Lung (tissue), 11 donors: ENCODE measurements at regions not wholly inside any gene's neighbourhood (a gene's known extent, or its start where the extent isn't known, plus 50 kb on each side); places are given as distances from the start of the nearest gene placed in this dataset.

Source experiments
- ATAC-seq: fragments of 200-7000 bp; cut with Tn5 transposase; one replicate; pipeline ENCODE4 v1.9.1; 2020; ENCODE audit warnings: moderate number of reproducible peaks; ENCODE audit not compliant: insufficient read depth, low FRiP score
- DNase-seq, 3 donors: peaks; one replicate each; pipeline ENCODE4 v3.0.0-alpha.2; 2013 to 2017
- H3K27ac ChIP-seq, 2 donors: one replicate each; pipeline ENCODE4 v1.5.1; 2013; ENCODE audit warnings: mild to moderate bottlenecking in 2 of 2, moderate library complexity in 2 of 2, control low read depth in 1 of 2, inconsistent platforms in 1 of 2, low read depth in 1 of 2, low read length in 1 of 2
- H3K27me3 ChIP-seq, 3 donors: one replicate each; pipeline ENCODE4 v1.5.1; 2013; ENCODE audit warnings: low read length in 2 of 3; ENCODE audit not compliant: control insufficient read depth in 3 of 3, insufficient read depth in 3 of 3
- H3K36me3 ChIP-seq, 4 donors: one replicate each; pipeline ENCODE4 v1.5.1; 2013; ENCODE audit warnings: low read length in 4 of 4, mild to moderate bottlenecking in 1 of 4, moderate library complexity in 1 of 4; ENCODE audit not compliant: control insufficient read depth in 4 of 4, insufficient read depth in 4 of 4
- H3K4me1 ChIP-seq, 5 donors: one replicate each; pipeline ENCODE4 v1.5.1; 2013; ENCODE audit warnings: low read length in 5 of 5, mild to moderate bottlenecking in 2 of 5, moderate library complexity in 1 of 5; ENCODE audit not compliant: control insufficient read depth in 5 of 5, insufficient read depth in 5 of 5
- H3K4me3 ChIP-seq: one replicate; pipeline ENCODE4 v1.5.1; 2013; ENCODE audit warnings: mild to moderate bottlenecking, control low read depth, moderate library complexity
- H3K9ac ChIP-seq, 2 donors: one replicate each; pipeline ENCODE4 v1.5.1; 2013; ENCODE audit warnings: low read length in 2 of 2, control low read depth in 1 of 2; ENCODE audit not compliant: insufficient read depth in 1 of 2
- H3K9me3 ChIP-seq, 4 donors: one replicate each; pipeline ENCODE4 v1.5.1; 2013; ENCODE audit warnings: low read length in 3 of 4, mild to moderate bottlenecking in 1 of 4, moderate library complexity in 1 of 4; ENCODE audit not compliant: control insufficient read depth in 4 of 4, insufficient read depth in 3 of 4
- WGBS, 2 donors: extraction: QIAGEN DNeasy Blood & Tissue Kit; methylation state at CpG; one replicate each; pipeline ENCODE4 v1.1.7; 2013; 5-methylcytosine and 5-hydroxymethylcytosine counted together
- TF ChIP-seq, protein P1 (sequence below): IDR thresholded peaks from 2 replicates; pipeline ENCODE4 v1.5.1; 2012; ENCODE audit warnings: mild to moderate bottlenecking; ENCODE audit errors: control extremely low read depth, extremely low read depth
- donor health status: control.
- donor health status: control.
- donor health status: Bipolar disorder and iron deficiency.
- donor health status: healthy.
- donor health status: DM: yes; HTN: yes; CAD: no.

- Histone ChIP-seq H3K27me3 (peaks cover 0 to 6% (median 0%) of the 10 kb centered on the region in 3 donors), H3K4me3 (no peak overlapping the region), H3K27ac (no peak overlapping the region), H3K9ac (no peak overlapping the region), H3K4me1 (no peaks in the 10 kb centered on the region), H3K36me3 (no peaks in the 10 kb centered on the region), H3K9me3 (peaks cover 0 to 1% (median 0%) of the 10 kb centered on the region in 4 donors)
- DNase-seq: no peak
- no peak for ATAC-seq
- 75 to 84% methylated on average over 7 of the region's 7 CpGs for WGBS, 2 donors
- TF ChIP-seq, protein P1, sequence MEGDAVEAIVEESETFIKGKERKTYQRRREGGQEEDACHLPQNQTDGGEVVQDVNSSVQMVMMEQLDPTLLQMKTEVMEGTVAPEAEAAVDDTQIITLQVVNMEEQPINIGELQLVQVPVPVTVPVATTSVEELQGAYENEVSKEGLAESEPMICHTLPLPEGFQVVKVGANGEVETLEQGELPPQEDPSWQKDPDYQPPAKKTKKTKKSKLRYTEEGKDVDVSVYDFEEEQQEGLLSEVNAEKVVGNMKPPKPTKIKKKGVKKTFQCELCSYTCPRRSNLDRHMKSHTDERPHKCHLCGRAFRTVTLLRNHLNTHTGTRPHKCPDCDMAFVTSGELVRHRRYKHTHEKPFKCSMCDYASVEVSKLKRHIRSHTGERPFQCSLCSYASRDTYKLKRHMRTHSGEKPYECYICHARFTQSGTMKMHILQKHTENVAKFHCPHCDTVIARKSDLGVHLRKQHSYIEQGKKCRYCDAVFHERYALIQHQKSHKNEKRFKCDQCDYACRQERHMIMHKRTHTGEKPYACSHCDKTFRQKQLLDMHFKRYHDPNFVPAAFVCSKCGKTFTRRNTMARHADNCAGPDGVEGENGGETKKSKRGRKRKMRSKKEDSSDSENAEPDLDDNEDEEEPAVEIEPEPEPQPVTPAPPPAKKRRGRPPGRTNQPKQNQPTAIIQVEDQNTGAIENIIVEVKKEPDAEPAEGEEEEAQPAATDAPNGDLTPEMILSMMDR: no peak
Observed at GRCh38 chr1:163442895-163443294, 121.1 kb downstream of the NUF2 start.

DNA sequence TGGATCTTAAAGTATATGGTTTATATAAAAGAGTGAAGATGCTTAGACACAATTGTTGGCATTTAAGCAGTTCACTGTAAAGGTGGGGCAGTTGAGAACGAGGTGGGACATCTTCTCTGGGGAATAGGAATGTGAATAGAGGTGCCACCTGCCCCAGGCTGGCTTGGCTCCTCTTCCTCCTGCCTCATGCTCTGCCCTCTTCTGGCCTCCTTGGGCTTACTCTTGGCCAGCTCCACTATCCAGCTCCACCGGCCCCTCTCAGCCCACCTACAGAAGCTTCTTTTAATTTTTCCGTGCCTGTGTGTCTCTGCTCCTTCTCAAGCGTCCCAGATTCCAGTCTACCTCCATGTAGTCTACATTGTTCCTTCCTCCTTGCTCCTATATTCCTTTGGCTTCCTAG is 122.1 kb downstream of the NUF2 start:
- H3K27me3 ChIP-seq: peaks cover 0 to 6% (median 0%) of the 10 kb centered on the region in 3 donors
- DNase-seq (no peak), ATAC-seq (no peak)
- no peaks in the 10 kb centered on the region for H3K36me3 ChIP-seq
- peaks cover 0 to 1% (median 0%) of the 10 kb centered on the region in 4 donors for H3K9me3 ChIP-seq
- H3K9ac ChIP-seq: no peak overlapping the region
- no peak overlapping the region for H3K27ac ChIP-seq
- WGBS, 2 donors: 77 to 86% methylated on average over 4 of the region's 4 CpGs
- TF ChIP-seq, protein P1: no peak
- no peaks in the 10 kb centered on the region for H3K4me1 ChIP-seq
- H3K4me3 ChIP-seq: no peak overlapping the region

- 45 to 50% methylated on average over 2 of the region's 2 CpGs for WGBS, 2 donors
Observed at GRCh38 chr1:163444665-163445064, 122.9 kb downstream of the NUF2 start.

DNA sequence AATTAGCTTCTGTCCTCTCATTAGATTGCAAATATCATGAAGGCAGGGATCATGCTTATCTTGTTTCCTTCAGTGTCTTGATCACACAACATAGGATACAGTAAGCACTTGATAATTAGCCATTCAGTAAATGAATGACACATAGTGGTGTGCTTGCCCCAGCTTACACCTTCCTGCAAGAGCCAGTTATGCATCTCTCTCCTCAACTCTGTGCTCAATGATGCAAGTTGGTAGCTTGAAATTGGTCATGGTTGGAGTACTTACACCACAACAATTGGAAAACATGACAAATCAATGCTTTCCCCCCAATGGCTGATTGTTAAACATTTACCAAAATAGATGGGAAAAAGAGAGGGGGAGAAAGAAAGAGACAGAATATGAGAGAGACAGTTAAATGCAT is 129.2 kb downstream of the NUF2 start:
- Histone ChIP-seq H3K4me3 (no peak overlapping the region), H3K4me1 (no peaks in the 10 kb centered on the region), H3K36me3 (no peaks in the 10 kb centered on the region), H3K27me3 (no peaks in the 10 kb centered on the region), H3K27ac (no peak overlapping the region), H3K9me3 (no peaks in the 10 kb centered on the region), H3K9ac (no peak overlapping the region)
- ATAC-seq (no peak), DNase-seq (no peak)
- TF ChIP-seq, protein P1: no peak

More at GRCh38 chr1:163444665-163445064, 122.9 kb downstream of the NUF2 start:
- H3K4me3 ChIP-seq: no peak overlapping the region
- H3K9ac ChIP-seq: no peak overlapping the region
- no peaks in the 10 kb centered on the region for H3K36me3 ChIP-seq
- H3K27me3 ChIP-seq: no peaks in the 10 kb centered on the region
- no peaks in the 10 kb centered on the region for H3K4me1 ChIP-seq
- ATAC-seq: no peak
- H3K27ac ChIP-seq: no peak overlapping the region
- TF ChIP-seq, protein P1: no peak
- peaks cover 0 to 1% (median 0%) of the 10 kb centered on the region in 4 donors for H3K9me3 ChIP-seq
- no peak for DNase-seq
